Tibial nerve (tissue), 4 donors: ENCODE measurements at regions not wholly inside any gene's neighbourhood (a gene's known extent, or its start where the extent isn't known, plus 50 kb on each side); places are given as distances from the start of the nearest gene placed in this dataset.

Source experiments
- CTCF ChIP-seq, 5 experiments: fragments of 200-600 bp in 3 of 5; fragments of 450-650 bp in 2 of 5; sonication (generic) in 3 of 5; IDR thresholded peaks; one replicate each; pipeline ENCODE4 v1.5.1; 2016 to 2019; ENCODE audit warnings: antibody characterized with exemption in 5 of 5, mild to moderate bottlenecking in 3 of 5, moderate library complexity in 2 of 5
- EP300 ChIP-seq, 2 donors: sonication (generic); formaldehyde crosslinking; IDR thresholded peaks; one replicate each; pipeline ENCODE4 v1.6.1; 2017; ENCODE audit warnings: antibody characterized with exemption in 2 of 2, mild to moderate bottlenecking in 1 of 2
- POLR2A ChIP-seq, 2 donors: fragments of 450-650 bp; IDR thresholded peaks; one replicate each; pipeline ENCODE4 v1.6.1; 2017; ENCODE audit warnings: antibody characterized with exemption in 2 of 2, mild to moderate bottlenecking in 2 of 2, moderate library complexity in 2 of 2

- TF ChIP-seq CTCF (IDR thresholded peaks at IDR 0.05) (no peak), POLR2A (IDR thresholded peaks at IDR 0.05) (no peak), EP300 (IDR thresholded peaks at IDR 0.05) (no peak)
Observed at GRCh38 chr4:136302566-136302965, 1229.7 kb downstream of the PCDH18 start.
